ENCODE measurements at regions not wholly inside any gene's neighbourhood (a gene's known extent, or its start where the extent isn't known, plus 50 kb on each side); places are given as distances from the start of the nearest gene placed in this dataset.
"Not testable (repeated sequence)": the region's sequence is repeated elsewhere in the genome, so short reads cannot be mapped to it uniquely, and the experiment has no call there.

GRCh38 chr13:18738086-18738485, 443.5 kb downstream of the TUBA3C start:
- not testable (repeated sequence) for H3K9me3 ChIP-seq (ENCODE audit: control insufficient read depth in 1 of 2, low read length in 2 of 2); H3K27ac ChIP-seq (ENCODE audit: low read length); H3K36me3 ChIP-seq (ENCODE audit: control insufficient read depth in 1 of 2, insufficient read depth in 2 of 2, low read length in 2 of 2); H3K4me1 ChIP-seq (ENCODE audit: control insufficient read depth in 1 of 2, insufficient read depth in 2 of 2, low read length in 2 of 2); H3K27me3 ChIP-seq (ENCODE audit: low read depth, low read length); H3K4me3 ChIP-seq (ENCODE audit: low read depth in 1 of 2, low read length in 2 of 2)

- not testable (repeated sequence) for H3K27ac ChIP-seq (ENCODE audit: low read length); H3K9me3 ChIP-seq (ENCODE audit: control insufficient read depth in 1 of 2, low read length in 2 of 2); H3K4me1 ChIP-seq (ENCODE audit: control insufficient read depth in 1 of 2, insufficient read depth in 2 of 2, low read length in 2 of 2); H3K36me3 ChIP-seq (ENCODE audit: control insufficient read depth in 1 of 2, insufficient read depth in 2 of 2, low read length in 2 of 2); H3K27me3 ChIP-seq (ENCODE audit: low read depth, low read length); H3K4me3 ChIP-seq (ENCODE audit: low read depth in 1 of 2, low read length in 2 of 2)
Observed at GRCh38 chr13:18727138-18727537, 454.5 kb downstream of the TUBA3C start.

- not testable (repeated sequence) for H3K36me3 ChIP-seq (ENCODE audit: control insufficient read depth in 1 of 2, insufficient read depth in 2 of 2, low read length in 2 of 2); H3K27me3 ChIP-seq (ENCODE audit: low read depth, low read length); H3K9me3 ChIP-seq (ENCODE audit: control insufficient read depth in 1 of 2, low read length in 2 of 2); H3K27ac ChIP-seq (ENCODE audit: low read length); H3K4me3 ChIP-seq (ENCODE audit: low read depth in 1 of 2, low read length in 2 of 2); H3K4me1 ChIP-seq (ENCODE audit: control insufficient read depth in 1 of 2, insufficient read depth in 2 of 2, low read length in 2 of 2)
Observed at GRCh38 chr13:18726524-18726923, 455.1 kb downstream of the TUBA3C start.

GRCh38 chr13:18725242-18725822, 456.3 kb downstream of the TUBA3C start:
- H3K9me3 ChIP-seq (ENCODE audit: control insufficient read depth in 1 of 2, low read length in 2 of 2); H3K27me3 ChIP-seq (ENCODE audit: low read depth, low read length); H3K4me3 ChIP-seq (ENCODE audit: low read depth in 1 of 2, low read length in 2 of 2); H3K36me3 ChIP-seq (ENCODE audit: control insufficient read depth in 1 of 2, insufficient read depth in 2 of 2, low read length in 2 of 2); H3K27ac ChIP-seq (ENCODE audit: low read length); H3K4me1 ChIP-seq (ENCODE audit: control insufficient read depth in 1 of 2, insufficient read depth in 2 of 2, low read length in 2 of 2): not testable (repeated sequence)

GRCh38 chr13:18714889-18715288, 466.7 kb downstream of the TUBA3C start:
- no peaks in the 10 kb centered on the region for H3K27me3 ChIP-seq (ENCODE audit: low read depth, low read length)
- no peaks in the 10 kb centered on the region for H3K4me1 ChIP-seq (ENCODE audit: control insufficient read depth in 1 of 2, insufficient read depth in 2 of 2, low read length in 2 of 2)
- H3K9me3 ChIP-seq (ENCODE audit: control insufficient read depth in 1 of 2, low read length in 2 of 2): no peaks in the 10 kb centered on the region
- no peak overlapping the region for H3K27ac ChIP-seq (ENCODE audit: low read length)
- H3K4me3 ChIP-seq (ENCODE audit: low read depth in 1 of 2, low read length in 2 of 2): no peak overlapping the region
- no peaks in the 10 kb centered on the region for H3K36me3 ChIP-seq (ENCODE audit: control insufficient read depth in 1 of 2, insufficient read depth in 2 of 2, low read length in 2 of 2)

GRCh38 chr13:18710673-18711072, 471.0 kb downstream of the TUBA3C start:
- H3K27ac ChIP-seq (ENCODE audit: low read length); H3K4me1 ChIP-seq (ENCODE audit: control insufficient read depth in 1 of 2, insufficient read depth in 2 of 2, low read length in 2 of 2); H3K27me3 ChIP-seq (ENCODE audit: low read depth, low read length); H3K9me3 ChIP-seq (ENCODE audit: control insufficient read depth in 1 of 2, low read length in 2 of 2); H3K4me3 ChIP-seq (ENCODE audit: low read depth in 1 of 2, low read length in 2 of 2); H3K36me3 ChIP-seq (ENCODE audit: control insufficient read depth in 1 of 2, insufficient read depth in 2 of 2, low read length in 2 of 2): not testable (repeated sequence)

- not testable (repeated sequence) for H3K27me3 ChIP-seq (ENCODE audit: low read depth, low read length); H3K36me3 ChIP-seq (ENCODE audit: control insufficient read depth in 1 of 2, insufficient read depth in 2 of 2, low read length in 2 of 2); H3K9me3 ChIP-seq (ENCODE audit: control insufficient read depth in 1 of 2, low read length in 2 of 2); H3K27ac ChIP-seq (ENCODE audit: low read length); H3K4me1 ChIP-seq (ENCODE audit: control insufficient read depth in 1 of 2, insufficient read depth in 2 of 2, low read length in 2 of 2); H3K4me3 ChIP-seq (ENCODE audit: low read depth in 1 of 2, low read length in 2 of 2)
Observed at GRCh38 chr13:18706538-18706937, 475.1 kb downstream of the TUBA3C start.

GRCh38 chr13:18702464-18703247, 479.0 kb downstream of the TUBA3C start:
- not testable (repeated sequence) for H3K4me3 ChIP-seq (ENCODE audit: low read depth in 1 of 2, low read length in 2 of 2); H3K36me3 ChIP-seq (ENCODE audit: control insufficient read depth in 1 of 2, insufficient read depth in 2 of 2, low read length in 2 of 2); H3K27ac ChIP-seq (ENCODE audit: low read length); H3K27me3 ChIP-seq (ENCODE audit: low read depth, low read length); H3K9me3 ChIP-seq (ENCODE audit: control insufficient read depth in 1 of 2, low read length in 2 of 2); H3K4me1 ChIP-seq (ENCODE audit: control insufficient read depth in 1 of 2, insufficient read depth in 2 of 2, low read length in 2 of 2)

GRCh38 chr13:18698332-18698731, 483.3 kb downstream of the TUBA3C start:
- not testable (repeated sequence) for H3K4me3 ChIP-seq (ENCODE audit: low read depth in 1 of 2, low read length in 2 of 2); H3K9me3 ChIP-seq (ENCODE audit: control insufficient read depth in 1 of 2, low read length in 2 of 2); H3K36me3 ChIP-seq (ENCODE audit: control insufficient read depth in 1 of 2, insufficient read depth in 2 of 2, low read length in 2 of 2); H3K27me3 ChIP-seq (ENCODE audit: low read depth, low read length); H3K27ac ChIP-seq (ENCODE audit: low read length); H3K4me1 ChIP-seq (ENCODE audit: control insufficient read depth in 1 of 2, insufficient read depth in 2 of 2, low read length in 2 of 2)

- not testable (repeated sequence) for H3K36me3 ChIP-seq (ENCODE audit: control insufficient read depth in 1 of 2, insufficient read depth in 2 of 2, low read length in 2 of 2); H3K9me3 ChIP-seq (ENCODE audit: control insufficient read depth in 1 of 2, low read length in 2 of 2); H3K4me3 ChIP-seq (ENCODE audit: low read depth in 1 of 2, low read length in 2 of 2); H3K4me1 ChIP-seq (ENCODE audit: control insufficient read depth in 1 of 2, insufficient read depth in 2 of 2, low read length in 2 of 2); H3K27ac ChIP-seq (ENCODE audit: low read length); H3K27me3 ChIP-seq (ENCODE audit: low read depth, low read length)
Observed at GRCh38 chr13:18697851-18698250, 483.8 kb downstream of the TUBA3C start.

GRCh38 chr13:18697221-18697620, 484.4 kb downstream of the TUBA3C start:
- H3K27me3 ChIP-seq (ENCODE audit: low read depth, low read length); H3K4me1 ChIP-seq (ENCODE audit: control insufficient read depth in 1 of 2, insufficient read depth in 2 of 2, low read length in 2 of 2); H3K36me3 ChIP-seq (ENCODE audit: control insufficient read depth in 1 of 2, insufficient read depth in 2 of 2, low read length in 2 of 2); H3K4me3 ChIP-seq (ENCODE audit: low read depth in 1 of 2, low read length in 2 of 2); H3K9me3 ChIP-seq (ENCODE audit: control insufficient read depth in 1 of 2, low read length in 2 of 2); H3K27ac ChIP-seq (ENCODE audit: low read length): not testable (repeated sequence)

GRCh38 chr13:18677403-18677802, 504.2 kb downstream of the TUBA3C start:
- H3K36me3 ChIP-seq (ENCODE audit: control insufficient read depth in 1 of 2, insufficient read depth in 2 of 2, low read length in 2 of 2); H3K4me1 ChIP-seq (ENCODE audit: control insufficient read depth in 1 of 2, insufficient read depth in 2 of 2, low read length in 2 of 2); H3K27me3 ChIP-seq (ENCODE audit: low read depth, low read length); H3K9me3 ChIP-seq (ENCODE audit: control insufficient read depth in 1 of 2, low read length in 2 of 2); H3K27ac ChIP-seq (ENCODE audit: low read length); H3K4me3 ChIP-seq (ENCODE audit: low read depth in 1 of 2, low read length in 2 of 2): not testable (repeated sequence)

Data from muscle layer of duodenum (tissue), 2 donors.